Activated T-helper 2 cell treated with anti-CD3 and anti-CD28 coated beads, Interferon-gamma antibody, Interleukin-2, Interleukin-4, amounts not matched to agents 10 μg/mL and 5 μg/mL and 100 μg/mL, durations not matched to agents 14 hours and 24 hours and 36 hours (primary cell): ENCODE measurements at regions not wholly inside any gene's neighbourhood (a gene's known extent, or its start where the extent isn't known, plus 50 kb on each side); places are given as distances from the start of the nearest gene placed in this dataset.
"Not testable (repeated sequence)": the region's sequence is repeated elsewhere in the genome, so short reads cannot be mapped to it uniquely, and the experiment has no call there.

ENCODE experiments used
- DNase-seq: peaks from one replicate; pipeline ENCODE4 v3.0.0; 2021; ENCODE audit warnings: low spot score
- H3K27ac Mint-ChIP-seq: one replicate; pipeline ENCODE4 v1.8.0; 2021; ENCODE audit warnings: mixed read lengths
- H3K27me3 Mint-ChIP-seq: one replicate; pipeline ENCODE4 v1.8.0; 2021; ENCODE audit warnings: low read depth, mixed read lengths
- H3K36me3 Mint-ChIP-seq: one replicate; pipeline ENCODE4 v1.8.0; 2021; ENCODE audit warnings: low read depth, mixed read lengths
- H3K4me1 Mint-ChIP-seq: one replicate; pipeline ENCODE4 v1.8.0; 2021; ENCODE audit warnings: low read depth, mixed read lengths
- H3K4me3 Mint-ChIP-seq: one replicate; pipeline ENCODE4 v1.8.0; 2021; ENCODE audit warnings: low read depth, mild to moderate bottlenecking, moderate library complexity, mixed read lengths
- H3K9me3 Mint-ChIP-seq: one replicate; pipeline ENCODE4 v1.8.0; 2021; ENCODE audit warnings: mixed read lengths
- intact Hi-C: fragments of 100-400 bp; cut with micrococcal nuclease; formaldehyde crosslinking; loops from one replicate; pipeline ENCODE4 v1.15.1; 2023

DNA sequence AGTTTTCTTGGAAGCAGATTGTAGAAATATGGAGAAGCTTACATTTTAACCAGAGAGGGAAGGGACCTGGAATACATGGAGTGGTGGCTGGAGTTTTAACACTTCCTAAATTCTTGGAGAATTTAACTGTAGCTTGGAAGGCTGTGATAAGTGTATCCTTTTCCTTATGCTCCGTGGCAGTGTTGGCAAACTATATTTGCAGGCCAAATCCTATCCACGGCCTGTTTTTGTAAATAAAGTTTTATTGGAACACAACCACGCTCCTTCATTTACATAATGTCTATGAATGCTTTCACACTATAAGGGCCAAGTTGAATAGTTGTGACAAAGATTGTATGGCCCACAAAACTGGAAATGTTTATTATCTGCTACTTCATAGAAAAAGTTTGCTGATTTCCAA, 110.6 kb upstream of the MIR17HG start:
- H3K4me1 Mint-ChIP-seq = no peaks in the 10 kb centered on the region
- no peaks in the 10 kb centered on the region for H3K9me3 Mint-ChIP-seq
- no peaks in the 10 kb centered on the region for H3K36me3 Mint-ChIP-seq
- no peak overlapping the region for H3K4me3 Mint-ChIP-seq
- no peaks in the 10 kb centered on the region for H3K27me3 Mint-ChIP-seq
- intact Hi-C loops = no loop called here
- no peak for DNase-seq
- no peak overlapping the region for H3K27ac Mint-ChIP-seq

DNA sequence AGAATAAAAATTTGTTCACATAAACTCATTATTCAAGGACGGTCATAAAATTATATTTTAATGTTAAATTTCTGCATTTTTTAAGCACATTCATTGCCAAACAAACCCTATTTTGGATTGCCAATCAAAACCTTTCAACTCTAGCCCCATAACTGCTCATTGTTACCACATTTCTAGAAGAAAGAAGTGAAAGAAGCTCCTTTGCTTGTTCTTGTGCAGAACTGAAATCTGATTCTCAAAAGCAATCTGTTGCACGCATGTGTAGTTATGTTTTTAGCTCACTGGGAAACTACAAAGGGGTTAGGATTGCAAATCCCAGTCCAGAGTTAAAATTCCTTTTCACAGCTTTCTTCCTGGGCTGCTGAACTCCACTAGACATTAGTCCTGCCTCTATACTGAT, 109.5 kb upstream of the MIR17HG start:
- no peak for DNase-seq
- Mint-ChIP-seq H3K4me1 (no peaks in the 10 kb centered on the region), H3K9me3 (no peaks in the 10 kb centered on the region), H3K36me3 (no peaks in the 10 kb centered on the region), H3K4me3 (no peak overlapping the region), H3K27me3 (no peaks in the 10 kb centered on the region), H3K27ac (no peak overlapping the region)
- intact Hi-C loops = no loop called here

GRCh38 chr13:91240341-91240740, 107.1 kb upstream of the MIR17HG start:
- DNase-seq = no peak
- no peak overlapping the region for H3K27ac Mint-ChIP-seq
- intact Hi-C loops = no loop called here
- no peak overlapping the region for H3K4me3 Mint-ChIP-seq
- H3K4me1 Mint-ChIP-seq = no peaks in the 10 kb centered on the region
- no peaks in the 10 kb centered on the region for H3K27me3 Mint-ChIP-seq
- H3K36me3 Mint-ChIP-seq = no peaks in the 10 kb centered on the region
- no peaks in the 10 kb centered on the region for H3K9me3 Mint-ChIP-seq

GRCh38 chr13:91241221-91241933, 106.1 kb upstream of the MIR17HG start:
- DNase-seq = no peak
- Mint-ChIP-seq H3K4me1 (no peaks in the 10 kb centered on the region), H3K4me3 (no peak overlapping the region), H3K27ac (no peak overlapping the region), H3K27me3 (no peaks in the 10 kb centered on the region), H3K9me3 (no peaks in the 10 kb centered on the region), H3K36me3 (no peaks in the 10 kb centered on the region)
- intact Hi-C loops = no loop called here

DNA sequence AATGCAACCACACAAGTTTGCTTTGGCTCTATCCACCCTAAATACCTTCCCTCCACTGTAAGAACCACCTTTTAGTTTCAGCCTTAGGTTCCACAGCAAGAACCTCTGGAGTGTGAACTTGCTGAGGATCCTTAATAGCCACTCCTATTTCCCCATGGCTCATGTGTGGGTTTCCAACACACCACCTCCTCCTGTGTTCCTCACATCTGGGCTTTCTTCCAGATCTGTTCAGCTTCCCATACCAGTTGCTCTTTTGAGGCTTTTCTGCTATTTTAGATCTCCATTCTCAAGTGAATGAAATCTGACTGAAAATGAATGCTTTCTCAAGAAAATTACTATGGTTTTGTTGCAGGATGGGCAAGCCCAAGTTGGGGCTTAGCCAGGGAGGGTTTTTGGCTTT, 104.8 kb upstream of the MIR17HG start:
- Mint-ChIP-seq H3K9me3 (no peaks in the 10 kb centered on the region), H3K27me3 (no peaks in the 10 kb centered on the region), H3K36me3 (no peaks in the 10 kb centered on the region), H3K27ac (no peak overlapping the region), H3K4me1 (no peaks in the 10 kb centered on the region), H3K4me3 (no peak overlapping the region)
- intact Hi-C loops = no loop called here
- DNase-seq = no peak

DNA sequence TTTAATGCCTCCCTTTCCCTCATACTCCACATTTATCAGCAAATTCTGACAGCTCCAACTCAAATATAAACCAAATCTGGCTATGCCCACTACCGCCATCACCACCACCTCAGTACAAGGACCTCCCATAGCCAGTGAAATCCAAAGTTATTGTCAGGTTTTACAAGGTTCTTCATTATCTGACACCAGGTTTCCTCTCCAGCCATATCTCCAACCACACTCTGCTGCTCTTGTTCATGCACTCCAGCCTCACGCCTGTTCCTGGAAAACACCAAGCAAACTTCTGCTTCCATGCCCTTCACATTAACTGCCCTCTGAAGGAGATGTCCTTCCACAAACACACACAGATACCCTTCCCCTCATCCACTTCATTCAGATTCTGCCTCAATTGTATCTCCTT, 102.2 kb upstream of the MIR17HG start:
- no peaks in the 10 kb centered on the region for H3K4me1 Mint-ChIP-seq
- intact Hi-C loops = loop anchor here (5.0 kb wide), 1 partner anchor 113 kb away; no protein-coding TSS in a partner anchor
- no peak overlapping the region for H3K27ac Mint-ChIP-seq
- H3K27me3 Mint-ChIP-seq = no peaks in the 10 kb centered on the region
- no peak overlapping the region for H3K4me3 Mint-ChIP-seq
- DNase-seq = no peak
- no peaks in the 10 kb centered on the region for H3K9me3 Mint-ChIP-seq
- no peaks in the 10 kb centered on the region for H3K36me3 Mint-ChIP-seq

- no peaks in the 10 kb centered on the region for H3K9me3 Mint-ChIP-seq
- intact Hi-C loops = loop anchor here (5.0 kb wide), 1 partner anchor 115 kb away; no protein-coding TSS in a partner anchor
Observed at GRCh38 chr13:91247768-91248167, 99.7 kb upstream of the MIR17HG start.

GRCh38 chr13:91248249-91248648, 99.2 kb upstream of the MIR17HG start:
- Mint-ChIP-seq H3K4me1 (no peaks in the 10 kb centered on the region), H3K27ac (no peak overlapping the region), H3K4me3 (no peak overlapping the region), H3K9me3 (no peaks in the 10 kb centered on the region), H3K36me3 (no peaks in the 10 kb centered on the region), H3K27me3 (no peaks in the 10 kb centered on the region)
- DNase-seq = no peak
- intact Hi-C loops = loop anchor here (5.0 kb wide), 1 partner anchor 116 kb away; no protein-coding TSS in a partner anchor

More at GRCh38 chr13:91247768-91248167, 99.7 kb upstream of the MIR17HG start:
- no peak for DNase-seq
- H3K27me3 Mint-ChIP-seq = no peaks in the 10 kb centered on the region
- no peaks in the 10 kb centered on the region for H3K36me3 Mint-ChIP-seq
- no peak overlapping the region for H3K4me3 Mint-ChIP-seq
- H3K4me1 Mint-ChIP-seq = no peaks in the 10 kb centered on the region
- H3K27ac Mint-ChIP-seq = no peak overlapping the region

GRCh38 chr13:91249370-91249769, 98.1 kb upstream of the MIR17HG start:
- no peaks in the 10 kb centered on the region for H3K4me1 Mint-ChIP-seq
- H3K27ac Mint-ChIP-seq = no peak overlapping the region
- intact Hi-C loops = loop anchor here (5.0 kb wide), 1 partner anchor 117 kb away; no protein-coding TSS in a partner anchor
- H3K27me3 Mint-ChIP-seq = no peaks in the 10 kb centered on the region
- H3K9me3 Mint-ChIP-seq = no peaks in the 10 kb centered on the region
- DNase-seq = no peak
- no peaks in the 10 kb centered on the region for H3K36me3 Mint-ChIP-seq
- H3K4me3 Mint-ChIP-seq = no peak overlapping the region

DNA sequence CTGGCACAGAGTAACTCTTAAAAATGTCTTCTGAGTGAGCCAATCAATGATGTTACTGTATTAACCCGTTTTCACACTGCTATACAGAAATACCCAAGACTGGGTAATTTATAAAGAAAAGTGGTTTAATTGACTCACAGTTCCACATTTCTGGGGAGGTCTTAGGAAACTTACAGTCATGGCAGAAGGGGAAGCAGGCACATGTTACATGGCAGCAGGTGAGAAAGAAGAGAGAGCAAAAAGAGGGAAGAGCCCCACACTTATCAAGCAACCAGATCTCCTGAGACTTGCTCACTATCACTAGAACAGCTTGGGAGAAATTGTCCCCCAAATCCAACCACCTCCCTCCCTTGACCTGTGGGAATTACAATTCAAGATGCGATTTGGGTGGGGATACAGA, 97.6 kb upstream of the MIR17HG start:
- no peak overlapping the region for H3K27ac Mint-ChIP-seq
- intact Hi-C loops = loop anchor here (5.0 kb wide), 1 partner anchor 118 kb away; no protein-coding TSS in a partner anchor
- no peaks in the 10 kb centered on the region for H3K27me3 Mint-ChIP-seq
- no peak overlapping the region for H3K4me3 Mint-ChIP-seq
- H3K9me3 Mint-ChIP-seq = no peaks in the 10 kb centered on the region
- no peaks in the 10 kb centered on the region for H3K36me3 Mint-ChIP-seq
- no peak for DNase-seq
- no peaks in the 10 kb centered on the region for H3K4me1 Mint-ChIP-seq

- DNase-seq, H3K9me3 Mint-ChIP-seq, H3K36me3 Mint-ChIP-seq, H3K27me3 Mint-ChIP-seq, H3K27ac Mint-ChIP-seq, intact Hi-C loops, H3K4me3 Mint-ChIP-seq, H3K4me1 Mint-ChIP-seq: not testable (repeated sequence)
Observed at GRCh38 chr13:91251573-91251972, 95.9 kb upstream of the MIR17HG start.

GRCh38 chr13:91264484-91264883, 83.0 kb upstream of the MIR17HG start:
- Mint-ChIP-seq H3K9me3 (no peaks in the 10 kb centered on the region), H3K27me3 (no peaks in the 10 kb centered on the region), H3K4me1 (no peaks in the 10 kb centered on the region), H3K27ac (no peak overlapping the region), H3K4me3 (no peak overlapping the region), H3K36me3 (no peaks in the 10 kb centered on the region)
- no peak for DNase-seq
- intact Hi-C loops = no loop called here

DNA sequence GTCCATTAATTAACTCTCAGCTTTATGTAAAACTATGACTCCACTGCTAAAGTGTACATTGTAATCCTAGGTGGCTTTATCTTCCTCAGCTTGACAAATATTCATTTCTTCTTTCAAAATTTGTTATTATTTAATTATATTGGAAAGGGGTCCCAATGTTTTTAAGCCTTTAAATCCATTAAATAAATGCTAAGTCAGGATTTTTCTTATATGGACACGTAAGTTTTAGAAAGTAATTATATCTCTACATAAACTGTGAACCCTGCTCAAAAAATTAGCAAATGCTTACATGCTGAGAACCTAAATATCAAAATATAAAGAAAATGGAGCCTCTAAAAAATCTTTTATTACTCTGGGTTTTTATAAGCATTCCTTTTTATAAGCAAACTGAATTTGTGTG, 78.2 kb upstream of the MIR17HG start:
- no peak for DNase-seq
- intact Hi-C loops = no loop called here
- H3K36me3 Mint-ChIP-seq = no peaks in the 10 kb centered on the region
- no peaks in the 10 kb centered on the region for H3K9me3 Mint-ChIP-seq
- no peak overlapping the region for H3K27ac Mint-ChIP-seq
- H3K4me3 Mint-ChIP-seq = no peak overlapping the region
- peaks cover 4% of the 10 kb centered on the region for H3K4me1 Mint-ChIP-seq
- no peaks in the 10 kb centered on the region for H3K27me3 Mint-ChIP-seq
